ENCODE measurements at regions not wholly inside any gene's neighbourhood (a gene's known extent, or its start where the extent isn't known, plus 50 kb on each side); places are given as distances from the start of the nearest gene placed in this dataset.
"Not testable (repeated sequence)": the region's sequence is repeated elsewhere in the genome, so short reads cannot be mapped to it uniquely, and the experiment has no call there.

- DNase-seq (ENCODE audit: low read depth), result peak; percentile 4
These were observed 107.2 kb upstream of the FOXA2 start for GRCh38 chr20:22691369-22692118.

- no peak for DNase-seq (ENCODE audit: low read depth)
These were observed 107.7 kb upstream of the FOXA2 start for GRCh38 chr20:22692119-22692475.

GRCh38 chr20:22692620-22693019, 108.2 kb upstream of the FOXA2 start:
- DNase-seq (ENCODE audit: low read depth), result not testable (repeated sequence)

- DNase-seq (ENCODE audit: low read depth), result no peak
These were observed 112.4 kb upstream of the FOXA2 start for GRCh38 chr20:22696759-22697158.

GRCh38 chr20:22698259-22698842, 114.0 kb upstream of the FOXA2 start:
- no peak for DNase-seq (ENCODE audit: low read depth)

GRCh38 chr20:22699396-22699795, 115.0 kb upstream of the FOXA2 start:
- no peak for DNase-seq (ENCODE audit: low read depth)

- no peak for DNase-seq (ENCODE audit: low read depth)
These were observed 116.0 kb upstream of the FOXA2 start for GRCh38 chr20:22700367-22700766.

- no peak for DNase-seq (ENCODE audit: low read depth)
These were observed 117.4 kb upstream of the FOXA2 start for GRCh38 chr20:22701679-22702308.

- no peak for DNase-seq (ENCODE audit: low read depth)
These were observed 119.5 kb upstream of the FOXA2 start for GRCh38 chr20:22703843-22704242.

- DNase-seq (ENCODE audit: low read depth), result no peak
These were observed 127.8 kb upstream of the FOXA2 start for GRCh38 chr20:22711971-22712755.

GRCh38 chr20:22716821-22717351, 132.5 kb upstream of the FOXA2 start:
- DNase-seq (ENCODE audit: low read depth), result no peak

GRCh38 chr20:22717466-22717865, 133.1 kb upstream of the FOXA2 start:
- no peak for DNase-seq (ENCODE audit: low read depth)

GRCh38 chr20:22719167-22719591, 134.8 kb upstream of the FOXA2 start:
- DNase-seq (ENCODE audit: low read depth), result no peak

- DNase-seq (ENCODE audit: low read depth), result no peak
These were observed 135.8 kb upstream of the FOXA2 start for GRCh38 chr20:22720206-22720605.

- DNase-seq (ENCODE audit: low read depth), result no peak
These were observed 138.4 kb upstream of the FOXA2 start for GRCh38 chr20:22722811-22723210.

GRCh38 chr20:22723659-22724058, 139.3 kb upstream of the FOXA2 start:
- no peak for DNase-seq (ENCODE audit: low read depth)

GRCh38 chr20:22728146-22728745, 143.9 kb upstream of the FOXA2 start:
- no peak for DNase-seq (ENCODE audit: low read depth)

- no peak for DNase-seq (ENCODE audit: low read depth)
These were observed 144.8 kb upstream of the FOXA2 start for GRCh38 chr20:22729180-22729579.

- no peak for DNase-seq (ENCODE audit: low read depth)
These were observed 145.4 kb upstream of the FOXA2 start for GRCh38 chr20:22729616-22730236.

GRCh38 chr20:22732751-22733150, 148.4 kb upstream of the FOXA2 start:
- DNase-seq (ENCODE audit: low read depth), result no peak

- DNase-seq (ENCODE audit: low read depth), result not testable (repeated sequence)
These were observed 150.7 kb upstream of the FOXA2 start for GRCh38 chr20:22734946-22735647.
